GM23338 (cell line): ENCODE measurements at regions not wholly inside any gene's neighbourhood (a gene's known extent, or its start where the extent isn't known, plus 50 kb on each side); places are given as distances from the start of the nearest gene placed in this dataset.

Source experiments
- ATAC-seq: fragments of 200-7000 bp; cut with Tn5 transposase; 3 replicates; pipeline ENCODE4 v1.9.1; 2020
- DNase-seq: peaks from one replicate; pipeline ENCODE4 v3.0.0-alpha.2; 2015; ENCODE audit warnings: low spot score
- H2AFZ ChIP-seq: fragments of 200-600 bp; sonication (generic); 2 replicates; pipeline ENCODE4 v1.8.0; 2016; ENCODE audit warnings: antibody characterized with exemption, mild to moderate bottlenecking, moderate library complexity
- H3F3A ChIP-seq: fragments of 200-600 bp; sonication (generic); replicated peaks from 2 replicates; pipeline ENCODE4 v1.8.0; 2017; ENCODE audit warnings: antibody characterized with exemption, mixed run types, low read depth
- H3K27ac ChIP-seq: fragments of 200-600 bp; sonication (generic); 2 replicates; pipeline ENCODE4 v1.6.1; 2016; ENCODE audit warnings: low read depth
- H3K27me3 ChIP-seq: fragments of 200-600 bp; sonication (generic); 2 replicates; pipeline ENCODE4 v1.8.0; 2016; ENCODE audit warnings: mild to moderate bottlenecking, mixed run types, moderate library complexity; ENCODE audit not compliant: insufficient read depth
- H3K36me3 ChIP-seq: fragments of 200-600 bp; sonication (generic); 2 replicates; pipeline ENCODE4 v1.8.0; 2016; ENCODE audit warnings: mild to moderate bottlenecking; ENCODE audit not compliant: insufficient read depth
- H3K4me1 ChIP-seq: fragments of 200-600 bp; sonication (generic); 2 replicates; pipeline ENCODE4 v1.8.0; 2016; ENCODE audit warnings: mild to moderate bottlenecking, moderate library complexity; ENCODE audit not compliant: insufficient read depth
- H3K4me2 ChIP-seq: fragments of 200-600 bp; sonication (generic); 2 replicates; pipeline ENCODE4 v1.7.1; 2017; ENCODE audit warnings: mixed run types
- H3K4me3 ChIP-seq: fragments of 200-600 bp; sonication (generic); 2 replicates; pipeline ENCODE4 v1.6.1; 2016; ENCODE audit warnings: mixed run types
- H3K79me2 ChIP-seq: fragments of 200-600 bp; sonication (generic); replicated peaks from 2 replicates; pipeline ENCODE4 v1.8.0; 2017; ENCODE audit warnings: mild to moderate bottlenecking; ENCODE audit not compliant: insufficient read depth
- H3K9me2 ChIP-seq: fragments of 200-600 bp; sonication (generic); 2 replicates; pipeline ENCODE4 v1.8.0; 2017; ENCODE audit not compliant: insufficient read depth
- H4K20me1 ChIP-seq: fragments of 200-600 bp; sonication (generic); replicated peaks from 2 replicates; pipeline ENCODE4 v1.8.0; 2017; ENCODE audit warnings: mild to moderate bottlenecking; ENCODE audit not compliant: insufficient read depth
- H3K27ac Mint-ChIP-seq: 2 replicates; pipeline ENCODE4 v1.8.0; 2020; ENCODE audit warnings: inconsistent platforms, mild to moderate bottlenecking, moderate library complexity, mixed read lengths
- H3K27me3 Mint-ChIP-seq: 3 replicates; pipeline ENCODE4 v1.8.0; 2022; ENCODE audit warnings: low read depth, mild to moderate bottlenecking, moderate library complexity, mixed read lengths, inconsistent platforms; ENCODE audit not compliant: insufficient read depth, poor library complexity
- H3K36me3 Mint-ChIP-seq: 3 replicates; pipeline ENCODE4 v1.8.0; 2021; ENCODE audit warnings: low read depth, mild to moderate bottlenecking, inconsistent platforms, moderate library complexity, mixed read lengths
- H3K4me1 Mint-ChIP-seq: 3 replicates; pipeline ENCODE4 v1.8.0; 2020; ENCODE audit warnings: mild to moderate bottlenecking, inconsistent platforms, mixed read lengths
- H3K4me3 Mint-ChIP-seq: 3 replicates; pipeline ENCODE4 v1.8.0; 2021; ENCODE audit warnings: moderate library complexity, mild to moderate bottlenecking, inconsistent platforms, mixed read lengths
- H3K9me3 Mint-ChIP-seq: 3 replicates; pipeline ENCODE4 v1.8.0; 2020; ENCODE audit warnings: moderate library complexity, mild to moderate bottlenecking, inconsistent platforms, mixed read lengths
- ETS1 ChIP-seq: IDR thresholded peaks from 2 replicates; pipeline ENCODE4 v1.6.1; 2016; ENCODE audit warnings: antibody characterized with exemption
- EZH2 ChIP-seq: fragments of 200-600 bp; sonication (generic); IDR thresholded peaks from one replicate; pipeline ENCODE4 v1.8.0; 2017; ENCODE audit warnings: antibody characterized with exemption, mild to moderate bottlenecking, low read depth; ENCODE audit not compliant: unreplicated experiment
- EZH2phosphoT487 ChIP-seq: fragments of 200-600 bp; sonication (generic); IDR thresholded peaks from one replicate; pipeline ENCODE4 v1.8.1; 2018; ENCODE audit warnings: antibody characterized with exemption; ENCODE audit not compliant: unreplicated experiment
- JUNB ChIP-seq: IDR thresholded peaks from one replicate; pipeline ENCODE4 v1.6.1; 2016; ENCODE audit warnings: antibody characterized with exemption; ENCODE audit not compliant: unreplicated experiment
- NANOG ChIP-seq: IDR thresholded peaks from 2 replicates; pipeline ENCODE4 v1.6.1; 2016; ENCODE audit warnings: antibody characterized with exemption, borderline replicate concordance
- REST ChIP-seq: IDR thresholded peaks from one replicate; pipeline ENCODE4 v1.6.1; 2018; ENCODE audit warnings: antibody characterized with exemption; ENCODE audit not compliant: unreplicated experiment
- ZNF114 ChIP-seq: fragments of 250-450 bp; sonication (Bioruptor Pico); IDR thresholded peaks from 2 replicates; pipeline ENCODE4 v1.5.0; 2020; ENCODE audit warnings: mild to moderate bottlenecking, moderate library complexity
- TF ChIP-seq, protein P1 (sequence below), 2 experiments: fragments of 200-600 bp in 1 of 2; sonication (generic) in 1 of 2; conservative IDR thresholded peaks; 2 replicates each; pipeline versions ENCODE4 v1.5.1 to v1.6.1; 2016 to 2017; ENCODE audit warnings: antibody characterized with exemption in 2 of 2, low read depth in 2 of 2, mild to moderate bottlenecking in 2 of 2, moderate library complexity in 1 of 2

GRCh38 chr12:34400986-34401658 is 378.8 kb downstream of the ALG10 start:
- ATAC-seq (no peak), DNase-seq (no peak)
- H3K4me3 Mint-ChIP-seq = no peak overlapping the region
- Histone ChIP-seq H3K36me3 (no peaks in the 10 kb centered on the region), H3K4me3 (no peak overlapping the region), H3K4me2 (no peak overlapping the region), H3K79me2 (no peaks in the 10 kb centered on the region), H4K20me1 (no peaks in the 10 kb centered on the region), H3F3A (no peaks in the 10 kb centered on the region), H3K27me3 (no peaks in the 10 kb centered on the region), H3K4me1 (no peaks in the 10 kb centered on the region), H2AFZ (no peak overlapping the region), H3K27ac (no peak overlapping the region), H3K9me2 (no peaks in the 10 kb centered on the region)
- H3K36me3 Mint-ChIP-seq = peaks cover 27% of the 10 kb centered on the region; the same call in 1 of the 3 replicates
- TF ChIP-seq NANOG (no peak), JUNB (no peak), ZNF114 (no peak), EZH2 (no peak), REST (no peak)
- TF ChIP-seq, protein P1, sequence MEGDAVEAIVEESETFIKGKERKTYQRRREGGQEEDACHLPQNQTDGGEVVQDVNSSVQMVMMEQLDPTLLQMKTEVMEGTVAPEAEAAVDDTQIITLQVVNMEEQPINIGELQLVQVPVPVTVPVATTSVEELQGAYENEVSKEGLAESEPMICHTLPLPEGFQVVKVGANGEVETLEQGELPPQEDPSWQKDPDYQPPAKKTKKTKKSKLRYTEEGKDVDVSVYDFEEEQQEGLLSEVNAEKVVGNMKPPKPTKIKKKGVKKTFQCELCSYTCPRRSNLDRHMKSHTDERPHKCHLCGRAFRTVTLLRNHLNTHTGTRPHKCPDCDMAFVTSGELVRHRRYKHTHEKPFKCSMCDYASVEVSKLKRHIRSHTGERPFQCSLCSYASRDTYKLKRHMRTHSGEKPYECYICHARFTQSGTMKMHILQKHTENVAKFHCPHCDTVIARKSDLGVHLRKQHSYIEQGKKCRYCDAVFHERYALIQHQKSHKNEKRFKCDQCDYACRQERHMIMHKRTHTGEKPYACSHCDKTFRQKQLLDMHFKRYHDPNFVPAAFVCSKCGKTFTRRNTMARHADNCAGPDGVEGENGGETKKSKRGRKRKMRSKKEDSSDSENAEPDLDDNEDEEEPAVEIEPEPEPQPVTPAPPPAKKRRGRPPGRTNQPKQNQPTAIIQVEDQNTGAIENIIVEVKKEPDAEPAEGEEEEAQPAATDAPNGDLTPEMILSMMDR (conservative IDR thresholded peaks at IDR 0.05; ENCODE audit: low read depth in 2 of 2) = no peak
- H3K9me3 Mint-ChIP-seq = peaks cover 96% of the 10 kb centered on the region
- H3K4me1 Mint-ChIP-seq = no peaks in the 10 kb centered on the region
- H3K27me3 Mint-ChIP-seq = peaks cover 3% of the 10 kb centered on the region
- H3K27ac Mint-ChIP-seq = no peak overlapping the region

GRCh38 chr12:34401659-34402227 is 379.4 kb downstream of the ALG10 start:
- Histone ChIP-seq H3K9me2 (no peaks in the 10 kb centered on the region), H3K27me3 (no peaks in the 10 kb centered on the region), H3K36me3 (no peaks in the 10 kb centered on the region), H3K4me3 (no peak overlapping the region), H3K27ac (no peak overlapping the region), H3K4me2 (no peak overlapping the region), H2AFZ (no peak overlapping the region), H3F3A (no peaks in the 10 kb centered on the region), H3K4me1 (no peaks in the 10 kb centered on the region), H4K20me1 (no peaks in the 10 kb centered on the region), H3K79me2 (no peaks in the 10 kb centered on the region)
- no peak for DNase-seq
- ATAC-seq = no peak
- Mint-ChIP-seq H3K27me3 (peaks cover 3% of the 10 kb centered on the region), H3K9me3 (peaks cover 96% of the 10 kb centered on the region), H3K4me3 (no peak overlapping the region), H3K36me3 (peaks cover 27% of the 10 kb centered on the region; the same call in 1 of the 3 replicates), H3K27ac (no peak overlapping the region), H3K4me1 (no peaks in the 10 kb centered on the region)
- TF ChIP-seq EZH2phosphoT487 = no peak
- TF ChIP-seq ETS1 = no peak
- TF ChIP-seq NANOG = no peak
- no peak for TF ChIP-seq EZH2
- TF ChIP-seq, protein P1 (conservative IDR thresholded peaks at IDR 0.05; ENCODE audit: low read depth in 2 of 2) = no peak
- TF ChIP-seq ZNF114 = no peak
